ENCODE measurements at regions not wholly inside any gene's neighbourhood (a gene's known extent, or its start where the extent isn't known, plus 50 kb on each side); places are given as distances from the start of the nearest gene placed in this dataset.

- intact Hi-C loops (cut with DNase I): no loop called here
- no peak for DNase-seq
- Histone ChIP-seq H3K4me1 (replicated peaks in 1 of 2) (no peaks in the 10 kb centered on the region), H3K9me3 (replicated peaks in 1 of 3) (no peaks in the 10 kb centered on the region), H3K36me3 (replicated peaks in 1 of 2) (no peaks in the 10 kb centered on the region), H3K4me3 (no peak overlapping the region), H3K27me3 (no peaks in the 10 kb centered on the region), H3K27ac (no peak overlapping the region)
- TF ChIP-seq POLR2A (IDR thresholded peaks at IDR 0.05) (no peak), CTCF (IDR thresholded peaks at IDR 0.05) (no peak)
- 55 to 76% (median 61%) methylated on average over 4 of the region's 4 CpGs for WGBS, 4 donors
Observed at GRCh38 chr5:15256485-15256884, 243.5 kb upstream of the FBXL7 start.

GRCh38 chr5:15255576-15255975, 244.4 kb upstream of the FBXL7 start:
- no peak for DNase-seq
- no peaks in the 10 kb centered on the region for H3K9me3 ChIP-seq (replicated peaks in 1 of 3)
- no peak for TF ChIP-seq CTCF (IDR thresholded peaks at IDR 0.05)
- TF ChIP-seq POLR2A (IDR thresholded peaks at IDR 0.05): no peak
- H3K36me3 ChIP-seq (replicated peaks in 1 of 2): no peaks in the 10 kb centered on the region
- no peak overlapping the region for H3K4me3 ChIP-seq
- intact Hi-C loops (cut with DNase I): no loop called here
- no peak overlapping the region for H3K27ac ChIP-seq
- H3K4me1 ChIP-seq (replicated peaks in 1 of 2): no peaks in the 10 kb centered on the region
- no peaks in the 10 kb centered on the region for H3K27me3 ChIP-seq
- 36 to 43% (median 40%) methylated on average over 2 of the region's 2 CpGs for WGBS, 4 donors

GRCh38 chr5:15254607-15255006, 245.4 kb upstream of the FBXL7 start:
- no peaks in the 10 kb centered on the region for H3K9me3 ChIP-seq (replicated peaks in 1 of 3)
- no peaks in the 10 kb centered on the region for H3K27me3 ChIP-seq
- 71 to 83% (median 77%) methylated on average over 3 of the region's 3 CpGs for WGBS, 4 donors
- no peak for TF ChIP-seq CTCF (IDR thresholded peaks at IDR 0.05)
- H3K4me3 ChIP-seq: no peak overlapping the region
- H3K4me1 ChIP-seq (replicated peaks in 1 of 2): no peaks in the 10 kb centered on the region
- no peaks in the 10 kb centered on the region for H3K36me3 ChIP-seq (replicated peaks in 1 of 2)
- intact Hi-C loops (cut with DNase I): no loop called here
- H3K27ac ChIP-seq: no peak overlapping the region
- DNase-seq: no peak

GRCh38 chr5:15252331-15252730, 247.6 kb upstream of the FBXL7 start:
- WGBS, 4 donors: 70 to 87% (median 78%) methylated on average over 3 of the region's 3 CpGs
- Histone ChIP-seq H3K36me3 (replicated peaks in 1 of 2) (no peaks in the 10 kb centered on the region), H3K4me3 (no peak overlapping the region), H3K27ac (no peak overlapping the region), H3K27me3 (no peaks in the 10 kb centered on the region), H3K9me3 (replicated peaks in 1 of 3) (no peaks in the 10 kb centered on the region), H3K4me1 (replicated peaks in 1 of 2) (no peaks in the 10 kb centered on the region)
- DNase-seq: no peak
- TF ChIP-seq POLR2A (IDR thresholded peaks at IDR 0.05) (no peak), CTCF (IDR thresholded peaks at IDR 0.05) (no peak)
- intact Hi-C loops (cut with DNase I): no loop called here
